Brain microvascular endothelial cell (primary cell): ENCODE measurements at regions not wholly inside any gene's neighbourhood (a gene's known extent, or its start where the extent isn't known, plus 50 kb on each side); places are given as distances from the start of the nearest gene placed in this dataset.

Experiments used
- DNase-seq: peaks from one replicate; pipeline ENCODE4 v3.0.0-alpha.2; 2020
- H3K27ac ChIP-seq: fragments of 250-450 bp; sonication (Bioruptor Pico); 2 replicates; pipeline ENCODE4 v1.5.1; 2020; ENCODE audit warnings: mild to moderate bottlenecking, moderate library complexity
- H3K27me3 ChIP-seq: fragments of 250-450 bp; sonication (Bioruptor Pico); replicated peaks from 2 replicates; pipeline ENCODE4 v1.5.1; 2020; ENCODE audit warnings: mild to moderate bottlenecking
- H3K36me3 ChIP-seq: fragments of 250-450 bp; sonication (Bioruptor Pico); replicated peaks from 2 replicates; pipeline ENCODE4 v1.5.1; 2020; ENCODE audit warnings: mild to moderate bottlenecking
- H3K4me3 ChIP-seq: 2 replicates; pipeline ENCODE4 v1.5.1; 2011; ENCODE audit warnings: low read depth, mild to moderate bottlenecking, control low read depth, low read length, moderate library complexity
- in situ Hi-C: cut with HindIII; loops from 2 replicates; pipeline ENCODE4 v1.10.0; 2017; ENCODE audit warnings: low sequenced_read_pairs, low pct_ligation_motif_present
- TF ChIP-seq, protein P1 (sequence below): IDR thresholded peaks from 2 replicates; pipeline ENCODE4 v1.5.1; 2011; ENCODE audit warnings: low read depth, mild to moderate bottlenecking, moderate library complexity, low read length, control low read depth, inconsistent platforms; ENCODE audit errors: missing control alignments

DNA sequence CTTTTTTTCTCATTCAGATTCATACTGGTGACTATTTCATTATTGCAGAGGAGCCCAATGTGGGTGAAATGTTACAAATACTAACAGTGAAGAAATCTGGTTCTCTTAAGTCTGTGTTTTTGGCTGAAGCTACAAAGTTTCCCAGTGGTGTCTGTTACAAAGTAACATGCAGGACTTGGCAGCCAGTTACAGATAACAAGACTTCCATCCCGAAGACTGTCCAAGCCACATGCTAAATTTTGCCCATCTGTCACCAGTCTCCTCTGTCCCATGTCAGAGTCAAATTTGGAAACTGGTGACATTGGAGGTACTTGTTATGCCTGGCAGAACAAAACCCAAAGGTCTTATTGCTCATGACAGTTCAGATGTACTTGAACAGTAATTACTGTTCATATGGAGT is 269.2 kb upstream of the GOLIM4 start:
- H3K36me3 ChIP-seq = no peaks in the 10 kb centered on the region
- DNase-seq = no peak
- H3K4me3 ChIP-seq = no peak overlapping the region
- TF ChIP-seq, protein P1, sequence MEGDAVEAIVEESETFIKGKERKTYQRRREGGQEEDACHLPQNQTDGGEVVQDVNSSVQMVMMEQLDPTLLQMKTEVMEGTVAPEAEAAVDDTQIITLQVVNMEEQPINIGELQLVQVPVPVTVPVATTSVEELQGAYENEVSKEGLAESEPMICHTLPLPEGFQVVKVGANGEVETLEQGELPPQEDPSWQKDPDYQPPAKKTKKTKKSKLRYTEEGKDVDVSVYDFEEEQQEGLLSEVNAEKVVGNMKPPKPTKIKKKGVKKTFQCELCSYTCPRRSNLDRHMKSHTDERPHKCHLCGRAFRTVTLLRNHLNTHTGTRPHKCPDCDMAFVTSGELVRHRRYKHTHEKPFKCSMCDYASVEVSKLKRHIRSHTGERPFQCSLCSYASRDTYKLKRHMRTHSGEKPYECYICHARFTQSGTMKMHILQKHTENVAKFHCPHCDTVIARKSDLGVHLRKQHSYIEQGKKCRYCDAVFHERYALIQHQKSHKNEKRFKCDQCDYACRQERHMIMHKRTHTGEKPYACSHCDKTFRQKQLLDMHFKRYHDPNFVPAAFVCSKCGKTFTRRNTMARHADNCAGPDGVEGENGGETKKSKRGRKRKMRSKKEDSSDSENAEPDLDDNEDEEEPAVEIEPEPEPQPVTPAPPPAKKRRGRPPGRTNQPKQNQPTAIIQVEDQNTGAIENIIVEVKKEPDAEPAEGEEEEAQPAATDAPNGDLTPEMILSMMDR = no peak
- H3K27me3 ChIP-seq = no peaks in the 10 kb centered on the region
- in situ Hi-C loops = no loop called here
- no peak overlapping the region for H3K27ac ChIP-seq

DNA sequence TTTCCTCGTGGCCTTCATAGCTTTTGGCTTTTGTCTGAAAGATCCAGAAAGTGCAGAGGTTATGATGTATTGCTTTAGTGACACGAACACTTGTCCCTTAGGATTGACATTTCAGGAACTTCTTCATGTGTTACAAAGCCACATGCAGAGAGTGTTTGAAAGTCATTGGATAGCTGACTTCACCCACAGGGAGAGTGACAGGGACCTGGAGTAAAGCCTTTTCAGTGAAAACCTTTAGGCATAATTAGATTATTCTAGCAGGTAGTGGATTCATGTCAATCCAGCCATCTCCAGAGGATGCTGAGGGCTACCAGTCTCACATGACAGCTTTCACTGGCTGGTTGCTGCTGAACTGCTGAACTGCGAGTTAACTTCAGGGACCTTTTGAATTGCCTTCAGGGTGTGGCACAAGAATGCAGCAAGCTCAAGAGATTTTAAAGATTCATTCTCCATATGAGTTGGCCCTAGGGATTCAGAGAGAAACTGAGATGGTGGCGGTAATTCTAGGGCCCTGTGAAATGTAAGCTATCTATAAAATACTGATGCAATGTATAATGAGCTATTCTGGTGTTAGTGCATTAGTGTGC is 267.0 kb upstream of the GOLIM4 start:
- no peak for DNase-seq
- Histone ChIP-seq H3K36me3 (no peaks in the 10 kb centered on the region), H3K27ac (no peak overlapping the region), H3K4me3 (no peak overlapping the region), H3K27me3 (no peaks in the 10 kb centered on the region)
- in situ Hi-C loops = no loop called here
- TF ChIP-seq, protein P1 = no peak

DNA sequence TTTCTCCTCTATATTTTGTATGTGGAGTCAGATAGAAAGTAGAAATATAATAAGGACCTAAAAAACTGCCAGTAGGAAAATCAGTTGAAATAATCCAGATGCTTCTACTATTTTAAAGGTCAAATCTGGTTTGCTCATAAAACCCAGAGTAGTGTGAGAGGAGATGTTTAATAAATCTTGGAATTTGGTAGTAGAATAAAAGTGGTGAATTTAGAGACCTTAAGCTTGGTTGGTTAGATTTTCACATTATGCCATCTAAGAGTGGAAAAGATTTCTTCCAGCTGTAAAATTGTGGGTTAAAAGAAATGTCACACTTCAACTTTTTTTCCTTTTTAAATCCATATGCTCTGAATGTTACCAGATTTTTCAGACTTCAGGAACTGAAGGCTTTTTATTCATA is 266.4 kb upstream of the GOLIM4 start:
- TF ChIP-seq, protein P1 = no peak
- H3K27ac ChIP-seq = no peak overlapping the region
- no peak overlapping the region for H3K4me3 ChIP-seq
- in situ Hi-C loops = no loop called here
- no peaks in the 10 kb centered on the region for H3K36me3 ChIP-seq
- H3K27me3 ChIP-seq = no peaks in the 10 kb centered on the region
- DNase-seq = no peak

DNA sequence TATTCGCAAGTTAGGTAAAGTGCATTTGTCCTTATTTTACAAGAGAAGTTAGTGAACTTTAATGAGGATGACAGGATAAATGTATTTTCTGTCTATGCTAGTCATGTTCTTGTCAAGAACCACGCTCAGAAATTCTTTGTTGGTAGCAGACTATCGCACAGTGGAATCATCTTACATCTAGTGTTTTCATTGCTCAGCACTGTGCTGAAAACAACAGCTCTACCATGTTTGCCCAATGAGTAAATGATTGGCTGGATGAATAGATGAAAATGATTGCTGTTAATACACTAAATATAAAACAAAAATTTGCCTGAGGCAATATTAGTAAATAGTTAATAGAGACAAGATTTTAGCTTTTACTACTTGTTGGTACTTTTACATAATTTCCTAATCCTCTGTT is 265.3 kb upstream of the GOLIM4 start:
- in situ Hi-C loops = no loop called here
- no peak for DNase-seq
- Histone ChIP-seq H3K27me3 (no peaks in the 10 kb centered on the region), H3K27ac (no peak overlapping the region), H3K36me3 (no peaks in the 10 kb centered on the region), H3K4me3 (no peak overlapping the region)
- TF ChIP-seq, protein P1 = no peak

- in situ Hi-C loops = no loop called here
- H3K4me3 ChIP-seq = no peak overlapping the region
- DNase-seq = peak; percentile 12
- TF ChIP-seq, protein P1 = no peak
- peak overlapping the region; percentile 20 for H3K27ac ChIP-seq
- no peaks in the 10 kb centered on the region for H3K27me3 ChIP-seq
- H3K36me3 ChIP-seq = no peaks in the 10 kb centered on the region
Measured at GRCh38 chr3:168342946-168343850, 247.5 kb upstream of the GOLIM4 start.
